ENCODE measurements at regions not wholly inside any gene's neighbourhood (a gene's known extent, or its start where the extent isn't known, plus 50 kb on each side); places are given as distances from the start of the nearest gene placed in this dataset.
"Not testable (repeated sequence)": the region's sequence is repeated elsewhere in the genome, so short reads cannot be mapped to it uniquely, and the experiment has no call there.

DNA sequence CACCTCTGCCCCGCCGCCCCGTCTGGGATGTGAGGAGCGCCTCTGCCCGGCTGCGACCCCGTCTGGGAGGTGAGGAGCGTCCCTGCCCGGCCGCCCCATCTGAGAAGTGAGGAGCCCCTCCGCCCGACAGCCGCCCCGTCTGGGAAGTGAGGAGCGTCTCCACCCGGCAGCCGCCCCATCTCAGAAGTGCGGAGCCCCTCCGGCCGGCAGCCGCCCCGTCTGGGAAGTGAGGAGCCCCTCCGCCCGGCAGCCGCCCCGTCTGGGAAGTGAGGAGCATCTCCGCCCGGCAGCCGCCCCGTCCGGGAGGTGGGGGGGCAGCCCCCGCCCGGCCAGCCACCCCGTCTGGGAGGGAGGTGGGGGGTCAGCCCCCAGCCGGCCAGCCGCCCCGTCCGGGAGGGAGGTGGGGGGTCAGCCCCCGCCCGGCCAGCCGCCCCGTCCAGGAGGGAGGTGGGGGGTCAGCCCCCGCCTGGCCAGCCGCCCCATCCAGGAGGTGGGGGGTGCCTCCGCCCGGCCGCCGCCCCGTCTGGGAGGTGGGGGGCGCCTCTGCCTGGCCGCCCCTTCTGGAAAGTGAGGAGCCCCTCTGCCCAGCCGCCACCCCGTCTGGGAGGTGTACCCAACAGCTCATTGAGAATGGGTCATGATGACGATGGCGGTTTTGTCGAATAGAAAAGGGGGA lies 121.3 kb upstream of the DCAF12L1 start:
- FAIRE-seq; H3K4me1 ChIP-seq; DNase-seq (ENCODE audit: low read depth in 1 of 2, low spot score in 1 of 2); H3K4me3 ChIP-seq; H3K4me2 ChIP-seq; H3K27ac ChIP-seq; POLR2A ChIA-PET; ATAC-seq; CTCF ChIA-PET; H3K9me3 ChIP-seq: not testable (repeated sequence)
- 55% methylated on average over 3 of the region's 56 CpGs for WGBS (ENCODE audit: missing lambda C conversion rate)

DNA sequence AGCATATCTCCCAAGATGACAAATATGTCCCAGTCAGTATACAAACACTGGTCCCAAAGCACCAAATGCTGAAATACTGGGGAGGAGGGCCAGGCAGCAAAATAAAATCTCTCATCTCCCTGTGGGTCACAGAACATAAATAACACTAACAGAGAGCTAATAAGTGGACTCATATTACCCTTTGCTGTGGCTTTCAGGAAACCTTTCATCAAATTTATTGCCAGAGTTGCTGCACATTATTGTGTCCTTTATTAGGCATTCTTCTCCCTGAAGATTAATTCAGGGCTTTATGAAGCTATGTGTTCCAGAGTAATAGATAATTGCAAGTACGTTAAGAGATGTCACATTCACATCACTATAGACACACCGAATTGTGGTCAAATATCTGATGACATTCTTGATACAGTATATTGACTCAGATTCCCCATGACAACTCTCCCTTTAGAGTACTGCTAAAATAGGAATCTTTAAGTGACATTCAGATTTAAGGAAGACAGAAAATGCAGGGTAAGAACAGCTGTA lies 124.1 kb upstream of the PRR32 start:
- H3K27ac ChIP-seq: no peak overlapping the region
- ChIA-PET CTCF (no interaction called here), POLR2A (no interaction called here)
- no peak overlapping the region for H3K4me2 ChIP-seq
- no peaks in the 10 kb centered on the region for H3K9me3 ChIP-seq
- H3K4me3 ChIP-seq: no peak overlapping the region
- 3% methylated on average over 2 of the region's 2 CpGs for WGBS (ENCODE audit: missing lambda C conversion rate)
- ATAC-seq: no peak
- no peak for DNase-seq (ENCODE audit: low read depth in 1 of 2, low spot score in 1 of 2)
- TF ChIP-seq RCOR1 (IDR thresholded peaks at IDR 0.05; ENCODE audit: low read depth, low read length): no peak
- no peak for TF ChIP-seq FOSL2 (IDR thresholded peaks at IDR 0.05)
- no peak for TF ChIP-seq FOSL2 (CRISPR knock-in tag; IDR thresholded peaks at IDR 0.05)
- TF ChIP-seq ZSCAN20 (CRISPR knock-in tag; IDR thresholded peaks at IDR 0.05): no peak
- TF ChIP-seq ZC3H11A (IDR thresholded peaks at IDR 0.05): no peak
- no peak for TF ChIP-seq TFCP2L1 (CRISPR knock-in tag; IDR thresholded peaks at IDR 0.05)
- no peak for TF ChIP-seq JUN (IDR thresholded peaks at IDR 0.05)
- no peak for TF ChIP-seq GATA3 (IDR thresholded peaks at IDR 0.05; ENCODE audit: borderline replicate concordance)
- no peak for TF ChIP-seq RAD21 (conservative IDR thresholded peaks at IDR 0.05 in 1 of 2, IDR thresholded peaks at IDR 0.05 in 1 of 2)
- no peak for TF ChIP-seq NFE2L2 (conservative IDR thresholded peaks at IDR 0.05; ENCODE audit: low read length)
- TF ChIP-seq CEBPB (IDR thresholded peaks at IDR 0.05): no peak
- TF ChIP-seq ESRRA (IDR thresholded peaks at IDR 0.05; ENCODE audit: borderline replicate concordance, low read length): no peak
- TF ChIP-seq HOXB13 (CRISPR knock-in tag; IDR thresholded peaks at IDR 0.05; ENCODE audit: low read depth): no peak
- TF ChIP-seq FOXS1 (CRISPR knock-in tag; IDR thresholded peaks at IDR 0.05): no peak
- TF ChIP-seq USF2 (IDR thresholded peaks at IDR 0.05): no peak
- TF ChIP-seq ZFP36 (IDR thresholded peaks at IDR 0.05; ENCODE audit: borderline replicate concordance, partially characterized antibody): no peak
- no peak for TF ChIP-seq HMGXB4 (CRISPR knock-in tag; IDR thresholded peaks at IDR 0.05; ENCODE audit: borderline replicate concordance)
- TF ChIP-seq HOXA7 (CRISPR knock-in tag; IDR thresholded peaks at IDR 0.05): no peak
- no peak for TF ChIP-seq JUNB (IDR thresholded peaks at IDR 0.05)
- no peak for TF ChIP-seq SREBF2 (IDR thresholded peaks at IDR 0.05)
- FAIRE-seq: peak; percentile 54
- no peaks in the 10 kb centered on the region for H3K4me1 ChIP-seq

- Histone ChIP-seq H3K4me1 (no peaks in the 10 kb centered on the region), H3K27ac (no peak overlapping the region), H3K9me3 (no peaks in the 10 kb centered on the region), H3K4me3 (no peak overlapping the region), H3K4me2 (no peak overlapping the region)
- ChIA-PET POLR2A (no interaction called here), CTCF (no interaction called here)
- WGBS (ENCODE audit: missing lambda C conversion rate): 0% methylated on average over 2 of the region's 2 CpGs
- DNase-seq (ENCODE audit: low read depth in 1 of 2, low spot score in 1 of 2): no peak
- ATAC-seq: no peak
- FAIRE-seq: peak; percentile 81
- TF ChIP-seq, protein P1, sequence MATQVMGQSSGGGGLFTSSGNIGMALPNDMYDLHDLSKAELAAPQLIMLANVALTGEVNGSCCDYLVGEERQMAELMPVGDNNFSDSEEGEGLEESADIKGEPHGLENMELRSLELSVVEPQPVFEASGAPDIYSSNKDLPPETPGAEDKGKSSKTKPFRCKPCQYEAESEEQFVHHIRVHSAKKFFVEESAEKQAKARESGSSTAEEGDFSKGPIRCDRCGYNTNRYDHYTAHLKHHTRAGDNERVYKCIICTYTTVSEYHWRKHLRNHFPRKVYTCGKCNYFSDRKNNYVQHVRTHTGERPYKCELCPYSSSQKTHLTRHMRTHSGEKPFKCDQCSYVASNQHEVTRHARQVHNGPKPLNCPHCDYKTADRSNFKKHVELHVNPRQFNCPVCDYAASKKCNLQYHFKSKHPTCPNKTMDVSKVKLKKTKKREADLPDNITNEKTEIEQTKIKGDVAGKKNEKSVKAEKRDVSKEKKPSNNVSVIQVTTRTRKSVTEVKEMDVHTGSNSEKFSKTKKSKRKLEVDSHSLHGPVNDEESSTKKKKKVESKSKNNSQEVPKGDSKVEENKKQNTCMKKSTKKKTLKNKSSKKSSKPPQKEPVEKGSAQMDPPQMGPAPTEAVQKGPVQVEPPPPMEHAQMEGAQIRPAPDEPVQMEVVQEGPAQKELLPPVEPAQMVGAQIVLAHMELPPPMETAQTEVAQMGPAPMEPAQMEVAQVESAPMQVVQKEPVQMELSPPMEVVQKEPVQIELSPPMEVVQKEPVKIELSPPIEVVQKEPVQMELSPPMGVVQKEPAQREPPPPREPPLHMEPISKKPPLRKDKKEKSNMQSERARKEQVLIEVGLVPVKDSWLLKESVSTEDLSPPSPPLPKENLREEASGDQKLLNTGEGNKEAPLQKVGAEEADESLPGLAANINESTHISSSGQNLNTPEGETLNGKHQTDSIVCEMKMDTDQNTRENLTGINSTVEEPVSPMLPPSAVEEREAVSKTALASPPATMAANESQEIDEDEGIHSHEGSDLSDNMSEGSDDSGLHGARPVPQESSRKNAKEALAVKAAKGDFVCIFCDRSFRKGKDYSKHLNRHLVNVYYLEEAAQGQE (IDR thresholded peaks at IDR 0.05): no peak
- no peak for TF ChIP-seq KDM5A (IDR thresholded peaks at IDR 0.05)
- TF ChIP-seq BHLHE40 (IDR thresholded peaks at IDR 0.05; ENCODE audit: low read depth, low read length): no peak
- no peak for TF ChIP-seq MAFK (IDR thresholded peaks at IDR 0.05; ENCODE audit: partially characterized antibody)
- TF ChIP-seq TP53 (CRISPR knock-in tag; IDR thresholded peaks at IDR 0.05): no peak
- no peak for TF ChIP-seq HES2 (IDR thresholded peaks at IDR 0.05)
- no peak for TF ChIP-seq MYC (IDR thresholded peaks at IDR 0.05; ENCODE audit: borderline replicate concordance, low read length)
- no peak for TF ChIP-seq MAX (IDR thresholded peaks at IDR 0.05)
- no peak for TF ChIP-seq ESRRA (IDR thresholded peaks at IDR 0.05; ENCODE audit: borderline replicate concordance, low read length)
- TF ChIP-seq SMC3 (IDR thresholded peaks at IDR 0.05): no peak
Measured at GRCh38 chrX:126697091-126697490, 122.4 kb upstream of the PRR32 start.

Data from A549 (cell line).